GM12878 (cell line): ENCODE measurements at regions not wholly inside any gene's neighbourhood (a gene's known extent, or its start where the extent isn't known, plus 50 kb on each side); places are given as distances from the start of the nearest gene placed in this dataset.

Experiments
- ATAC-seq: fragments of 200-7000 bp; cut with Tn5 transposase; 3 replicates; pipeline ENCODE4 v1.9.1; 2020; ENCODE audit warnings: mild to moderate bottlenecking, moderate library complexity
- BruUV-seq: library from RNA; stranded (reverse); fragments of 400-500 nt; replicated peaks from 2 replicates; lab custom pipeline; 2021; lab: Mats Ljungman, UMichigan
- CTCF ChIA-PET: fragments of 300-600 bp; sonication (Branson Sonifier 250); formaldehyde crosslinking; extraction: SDS; loops from one replicate; lab custom pipeline; 2021; ENCODE audit warnings: inconsistent platforms; lab: Yijun Ruan, JAX
- POLR2A ChIA-PET: fragments of 350-600 bp; formaldehyde crosslinking; extraction: SDS; loops from one replicate; lab custom pipeline; 2021; ENCODE audit warnings: inconsistent platforms; lab: Charles Lee
- RAD21 ChIA-PET: fragments of 300-600 bp; sonication (Branson Sonifier 250); formaldehyde crosslinking; loops from one replicate; lab custom pipeline; 2023; ENCODE audit warnings: antibody characterized with exemption; ENCODE audit not compliant: unreplicated experiment; lab: Charles Lee
- SMC1A ChIA-PET: fragments of 300-600 bp; sonication (Branson Sonifier 250); formaldehyde crosslinking; loops from one replicate; lab custom pipeline; 2023; ENCODE audit not compliant: unreplicated experiment, uncharacterized antibody; lab: Charles Lee
- DNase-seq: peaks from one replicate; pipeline ENCODE4 v3.0.0-alpha.2; 2011; ENCODE audit warnings: low read depth, low spot score
- FAIRE-seq: peaks from 3 replicates; lab custom pipeline; 2011; peaks lifted over from hg19 to GRCh38; lab: Jason Lieb, UNC
- H2AFZ ChIP-seq: 2 replicates; pipeline ENCODE4 v1.6.0; 2011; ENCODE audit warnings: low read depth, low read length, control low read depth; ENCODE audit not compliant: control insufficient read depth
- H3K27ac ChIP-seq: 2 replicates; pipeline ENCODE4 v1.5.1; 2011; ENCODE audit warnings: control low read depth; ENCODE audit not compliant: control insufficient read depth, insufficient read depth
- H3K27me3 ChIP-seq, 2 experiments: replicated peaks in 1 of 2; 2 replicates each; pipeline versions ENCODE4 v1.6.0 to v1.6.1; 2011; ENCODE audit warnings: low read length in 1 of 2; ENCODE audit not compliant: control insufficient read depth in 2 of 2, insufficient read depth in 2 of 2
- H3K36me3 ChIP-seq, 2 experiments: 2 replicates each; pipeline ENCODE4 v1.5.1; 2011; ENCODE audit warnings: low read length in 1 of 2; ENCODE audit not compliant: control insufficient read depth in 2 of 2, insufficient read depth in 2 of 2
- H3K4me1 ChIP-seq: 2 replicates; pipeline ENCODE4 v1.6.1; 2011; ENCODE audit warnings: mild to moderate bottlenecking, low read length, moderate library complexity, mixed read lengths; ENCODE audit not compliant: control insufficient read depth, insufficient read depth
- H3K4me2 ChIP-seq: 2 replicates; pipeline ENCODE4 v1.6.0; 2011; ENCODE audit warnings: control low read depth; ENCODE audit not compliant: control insufficient read depth, insufficient read depth
- H3K4me3 ChIP-seq: fragments of 200-600 bp; sonication (generic); 2 replicates; pipeline ENCODE4 v1.5.1; 2016
- H3K79me2 ChIP-seq: 2 replicates; pipeline ENCODE4 v1.6.0; 2011; ENCODE audit warnings: low read length; ENCODE audit not compliant: control insufficient read depth, insufficient read depth
- H3K9ac ChIP-seq: 2 replicates; pipeline ENCODE4 v1.8.0; 2011; ENCODE audit warnings: low read length, control low read depth, mixed read lengths; ENCODE audit not compliant: control insufficient read depth, insufficient read depth
- H3K9me3 ChIP-seq: replicated peaks from 3 replicates; pipeline ENCODE4 v1.5.1; 2011; ENCODE audit warnings: mild to moderate bottlenecking, low read length; ENCODE audit not compliant: control insufficient read depth, insufficient read depth
- H4K20me1 ChIP-seq: 2 replicates; pipeline ENCODE4 v1.6.0; 2011; ENCODE audit not compliant: control insufficient read depth, insufficient read depth
- ESRRA ChIP-seq: IDR thresholded peaks from 2 replicates; pipeline ENCODE4 v1.6.1; 2012; ENCODE audit warnings: mild to moderate bottlenecking, low read length, improper control_type of control experiment
- FOS ChIP-seq: IDR thresholded peaks from 3 replicates; pipeline ENCODE4 v1.6.1; 2011; ENCODE audit warnings: borderline replicate concordance; ENCODE audit not compliant: insufficient read length; ENCODE audit errors: extremely low read depth
- JUNB ChIP-seq: IDR thresholded peaks from 2 replicates; pipeline ENCODE4 v1.6.1; 2016; ENCODE audit warnings: antibody characterized with exemption, mild to moderate bottlenecking
- MYB ChIP-seq: fragments of 150-350 bp; IDR thresholded peaks from 2 replicates; pipeline ENCODE4 v1.6.1; 2014; ENCODE audit warnings: mild to moderate bottlenecking, low read depth, low read length, borderline replicate concordance
- RUNX3 ChIP-seq: IDR thresholded peaks from 2 replicates; pipeline ENCODE4 v1.6.1; 2012; ENCODE audit warnings: low read length, inconsistent platforms
- SUPT20H ChIP-seq: IDR thresholded peaks from 2 replicates; pipeline ENCODE4 v1.6.1; 2011; ENCODE audit warnings: low read depth, mild to moderate bottlenecking, low read length, moderate library complexity, borderline replicate concordance; ENCODE audit not compliant: control insufficient read depth
- WRNIP1 ChIP-seq: IDR thresholded peaks from 2 replicates; pipeline ENCODE4 v1.6.1; 2011; ENCODE audit warnings: low read depth, low read length, improper control_type of control experiment, borderline replicate concordance
- ZNF274 ChIP-seq: IDR thresholded peaks from one replicate; pipeline ENCODE4 v1.8.0; 2011; ENCODE audit not compliant: insufficient read length, insufficient read depth
- WGBS: methylation state at CpG from one replicate; pipeline ENCODE4 v1.1.6; 2016; ENCODE audit warnings: low lambda C conversion rate; ENCODE audit not compliant: insufficient replicate concordance, insufficient coverage; ENCODE audit errors: missing lambda C conversion rate; 5-methylcytosine and 5-hydroxymethylcytosine counted together
- in situ Hi-C: fragments of 300-500 bp; cut with MboI; formaldehyde crosslinking; loops from 9 replicates; pipeline ENCODE4 v1.14.3; 2018; ENCODE audit warnings: mixed read lengths
- intact Hi-C: fragments of 100-400 bp; cut with micrococcal nuclease; formaldehyde crosslinking; loops from one replicate; pipeline ENCODE4 v1.14.2; 2022; ENCODE audit not compliant: unreplicated experiment
- TF ChIP-seq, protein P1 (sequence below): IDR thresholded peaks from 2 replicates; pipeline ENCODE4 v1.6.1; 2011; ENCODE audit warnings: borderline replicate concordance, low read depth, mild to moderate bottlenecking, moderate library complexity, low read length; ENCODE audit not compliant: insufficient read depth, poor library complexity, severe bottlenecking
- TF ChIP-seq, protein P2 (sequence below): fragments of 450-650 bp; formaldehyde crosslinking; IDR thresholded peaks from 2 replicates; pipeline ENCODE4 v1.5.0; 2022; ENCODE audit warnings: mild to moderate bottlenecking, missing genetic modification characterization
- TF ChIP-seq, protein P3 (sequence below): fragments of 450-650 bp; formaldehyde crosslinking; IDR thresholded peaks from 2 replicates; pipeline ENCODE4 v1.4.0; 2020; ENCODE audit warnings: mild to moderate bottlenecking, moderate library complexity
- TF ChIP-seq, protein P4 (sequence below): fragments of 450-650 bp; IDR thresholded peaks from 2 replicates; pipeline ENCODE4 v1.6.1; 2017; ENCODE audit warnings: mild to moderate bottlenecking, low read depth, inconsistent platforms; ENCODE audit not compliant: poor library complexity, severe bottlenecking

DNA sequence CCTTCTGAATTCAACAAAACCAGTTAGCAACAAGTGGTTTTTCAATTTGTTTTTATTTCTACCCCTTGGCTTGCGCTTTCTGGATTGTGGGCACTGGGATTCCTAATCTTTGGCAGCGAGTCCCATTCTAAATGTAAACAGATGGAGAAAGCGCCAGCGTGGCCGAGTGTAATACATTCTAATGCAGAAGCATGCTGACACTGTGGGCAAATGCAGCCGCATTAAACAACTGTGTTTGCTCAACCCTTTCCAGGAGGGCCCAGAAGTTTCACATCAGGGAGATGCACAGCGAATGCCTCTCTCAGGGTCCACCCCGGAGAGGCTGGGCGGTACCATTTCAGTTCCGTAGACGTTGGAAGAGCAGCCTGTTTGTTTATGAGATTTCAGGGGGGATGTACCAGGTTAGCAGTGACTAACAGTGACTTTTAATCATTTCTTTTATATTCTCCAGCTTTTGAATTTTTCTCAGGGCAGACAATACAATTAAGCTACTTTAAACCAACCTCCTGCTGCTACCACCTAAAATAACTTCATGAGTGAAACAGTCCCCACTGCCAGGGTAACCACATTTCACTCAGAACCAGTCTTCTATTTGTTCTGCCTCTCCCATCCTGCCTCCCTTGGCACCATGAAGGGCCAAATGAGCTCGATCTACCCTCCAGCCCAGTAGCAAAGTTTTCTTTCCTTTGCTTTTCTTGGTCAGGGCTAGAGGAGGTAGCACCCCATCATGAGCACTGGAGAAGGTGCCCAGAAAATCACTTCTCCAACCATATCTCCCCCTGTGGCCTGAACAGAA, 164.2 kb upstream of the ITGB1 start:
- Histone ChIP-seq H3K9me3 (no peaks in the 10 kb centered on the region), H3K36me3 (no peaks in the 10 kb centered on the region), H3K4me2 (no peak overlapping the region), H4K20me1 (no peaks in the 10 kb centered on the region), H3K27me3 (no peaks in the 10 kb centered on the region), H3K27ac (no peak overlapping the region), H3K4me3 (no peak overlapping the region), H2AFZ (no peak overlapping the region), H3K79me2 (no peaks in the 10 kb centered on the region), H3K4me1 (no peaks in the 10 kb centered on the region), H3K9ac (no peak overlapping the region)
- BruUV-seq = no TSS peak
- CTCF ChIA-PET = no interaction called here
- POLR2A ChIA-PET = no interaction called here
- in situ Hi-C loops = no loop called here
- 46% methylated on average over 12 of the region's 12 CpGs for WGBS
- FAIRE-seq (no peak), ATAC-seq (no peak), DNase-seq (no peak)
- SMC1A ChIA-PET = interaction anchor here (0.6 kb wide), 1 partner anchor 32 kb away, joined by 3 read pairs; no protein-coding TSS in a partner anchor
- RAD21 ChIA-PET = no interaction called here
- intact Hi-C loops = no loop called here
- TF ChIP-seq, protein P1, sequence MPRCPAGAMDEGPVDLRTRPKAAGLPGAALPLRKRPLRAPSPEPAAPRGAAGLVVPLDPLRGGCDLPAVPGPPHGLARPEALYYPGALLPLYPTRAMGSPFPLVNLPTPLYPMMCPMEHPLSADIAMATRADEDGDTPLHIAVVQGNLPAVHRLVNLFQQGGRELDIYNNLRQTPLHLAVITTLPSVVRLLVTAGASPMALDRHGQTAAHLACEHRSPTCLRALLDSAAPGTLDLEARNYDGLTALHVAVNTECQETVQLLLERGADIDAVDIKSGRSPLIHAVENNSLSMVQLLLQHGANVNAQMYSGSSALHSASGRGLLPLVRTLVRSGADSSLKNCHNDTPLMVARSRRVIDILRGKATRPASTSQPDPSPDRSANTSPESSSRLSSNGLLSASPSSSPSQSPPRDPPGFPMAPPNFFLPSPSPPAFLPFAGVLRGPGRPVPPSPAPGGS = no peak
- TF ChIP-seq JUNB (no peak), ESRRA (no peak), ZNF274 (no peak), SUPT20H (no peak), WRNIP1 (no peak), FOS (no peak), RUNX3 (no peak), MYB (no peak)
- TF ChIP-seq, protein P2, sequence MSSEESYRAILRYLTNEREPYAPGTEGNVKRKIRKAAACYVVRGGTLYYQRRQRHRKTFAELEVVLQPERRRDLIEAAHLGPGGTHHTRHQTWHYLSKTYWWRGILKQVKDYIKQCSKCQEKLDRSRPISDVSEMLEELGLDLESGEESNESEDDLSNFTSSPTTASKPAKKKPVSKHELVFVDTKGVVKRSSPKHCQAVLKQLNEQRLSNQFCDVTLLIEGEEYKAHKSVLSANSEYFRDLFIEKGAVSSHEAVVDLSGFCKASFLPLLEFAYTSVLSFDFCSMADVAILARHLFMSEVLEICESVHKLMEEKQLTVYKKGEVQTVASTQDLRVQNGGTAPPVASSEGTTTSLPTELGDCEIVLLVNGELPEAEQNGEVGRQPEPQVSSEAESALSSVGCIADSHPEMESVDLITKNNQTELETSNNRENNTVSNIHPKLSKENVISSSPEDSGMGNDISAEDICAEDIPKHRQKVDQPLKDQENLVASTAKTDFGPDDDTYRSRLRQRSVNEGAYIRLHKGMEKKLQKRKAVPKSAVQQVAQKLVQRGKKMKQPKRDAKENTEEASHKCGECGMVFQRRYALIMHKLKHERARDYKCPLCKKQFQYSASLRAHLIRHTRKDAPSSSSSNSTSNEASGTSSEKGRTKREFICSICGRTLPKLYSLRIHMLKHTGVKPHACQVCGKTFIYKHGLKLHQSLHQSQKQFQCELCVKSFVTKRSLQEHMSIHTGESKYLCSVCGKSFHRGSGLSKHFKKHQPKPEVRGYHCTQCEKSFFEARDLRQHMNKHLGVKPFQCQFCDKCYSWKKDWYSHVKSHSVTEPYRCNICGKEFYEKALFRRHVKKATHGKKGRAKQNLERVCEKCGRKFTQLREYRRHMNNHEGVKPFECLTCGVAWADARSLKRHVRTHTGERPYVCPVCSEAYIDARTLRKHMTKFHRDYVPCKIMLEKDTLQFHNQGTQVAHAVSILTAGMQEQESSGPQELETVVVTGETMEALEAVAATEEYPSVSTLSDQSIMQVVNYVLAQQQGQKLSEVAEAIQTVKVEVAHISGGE (CRISPR knock-in tag) = no peak
- TF ChIP-seq, protein P3, sequence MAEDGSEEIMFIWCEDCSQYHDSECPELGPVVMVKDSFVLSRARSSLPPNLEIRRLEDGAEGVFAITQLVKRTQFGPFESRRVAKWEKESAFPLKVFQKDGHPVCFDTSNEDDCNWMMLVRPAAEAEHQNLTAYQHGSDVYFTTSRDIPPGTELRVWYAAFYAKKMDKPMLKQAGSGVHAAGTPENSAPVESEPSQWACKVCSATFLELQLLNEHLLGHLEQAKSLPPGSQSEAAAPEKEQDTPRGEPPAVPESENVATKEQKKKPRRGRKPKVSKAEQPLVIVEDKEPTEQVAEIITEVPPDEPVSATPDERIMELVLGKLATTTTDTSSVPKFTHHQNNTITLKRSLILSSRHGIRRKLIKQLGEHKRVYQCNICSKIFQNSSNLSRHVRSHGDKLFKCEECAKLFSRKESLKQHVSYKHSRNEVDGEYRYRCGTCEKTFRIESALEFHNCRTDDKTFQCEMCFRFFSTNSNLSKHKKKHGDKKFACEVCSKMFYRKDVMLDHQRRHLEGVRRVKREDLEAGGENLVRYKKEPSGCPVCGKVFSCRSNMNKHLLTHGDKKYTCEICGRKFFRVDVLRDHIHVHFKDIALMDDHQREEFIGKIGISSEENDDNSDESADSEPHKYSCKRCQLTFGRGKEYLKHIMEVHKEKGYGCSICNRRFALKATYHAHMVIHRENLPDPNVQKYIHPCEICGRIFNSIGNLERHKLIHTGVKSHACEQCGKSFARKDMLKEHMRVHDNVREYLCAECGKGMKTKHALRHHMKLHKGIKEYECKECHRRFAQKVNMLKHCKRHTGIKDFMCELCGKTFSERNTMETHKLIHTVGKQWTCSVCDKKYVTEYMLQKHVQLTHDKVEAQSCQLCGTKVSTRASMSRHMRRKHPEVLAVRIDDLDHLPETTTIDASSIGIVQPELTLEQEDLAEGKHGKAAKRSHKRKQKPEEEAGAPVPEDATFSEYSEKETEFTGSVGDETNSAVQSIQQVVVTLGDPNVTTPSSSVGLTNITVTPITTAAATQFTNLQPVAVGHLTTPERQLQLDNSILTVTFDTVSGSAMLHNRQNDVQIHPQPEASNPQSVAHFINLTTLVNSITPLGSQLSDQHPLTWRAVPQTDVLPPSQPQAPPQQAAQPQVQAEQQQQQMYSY (CRISPR knock-in tag) = no peak
- TF ChIP-seq, protein P4, sequence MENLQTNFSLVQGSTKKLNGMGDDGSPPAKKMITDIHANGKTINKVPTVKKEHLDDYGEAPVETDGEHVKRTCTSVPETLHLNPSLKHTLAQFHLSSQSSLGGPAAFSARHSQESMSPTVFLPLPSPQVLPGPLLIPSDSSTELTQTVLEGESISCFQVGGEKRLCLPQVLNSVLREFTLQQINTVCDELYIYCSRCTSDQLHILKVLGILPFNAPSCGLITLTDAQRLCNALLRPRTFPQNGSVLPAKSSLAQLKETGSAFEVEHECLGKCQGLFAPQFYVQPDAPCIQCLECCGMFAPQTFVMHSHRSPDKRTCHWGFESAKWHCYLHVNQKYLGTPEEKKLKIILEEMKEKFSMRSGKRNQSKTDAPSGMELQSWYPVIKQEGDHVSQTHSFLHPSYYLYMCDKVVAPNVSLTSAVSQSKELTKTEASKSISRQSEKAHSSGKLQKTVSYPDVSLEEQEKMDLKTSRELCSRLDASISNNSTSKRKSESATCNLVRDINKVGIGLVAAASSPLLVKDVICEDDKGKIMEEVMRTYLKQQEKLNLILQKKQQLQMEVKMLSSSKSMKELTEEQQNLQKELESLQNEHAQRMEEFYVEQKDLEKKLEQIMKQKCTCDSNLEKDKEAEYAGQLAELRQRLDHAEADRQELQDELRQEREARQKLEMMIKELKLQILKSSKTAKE = no peak
